ENCODE measurements at regions not wholly inside any gene's neighbourhood (a gene's known extent, or its start where the extent isn't known, plus 50 kb on each side); places are given as distances from the start of the nearest gene placed in this dataset.

DNA sequence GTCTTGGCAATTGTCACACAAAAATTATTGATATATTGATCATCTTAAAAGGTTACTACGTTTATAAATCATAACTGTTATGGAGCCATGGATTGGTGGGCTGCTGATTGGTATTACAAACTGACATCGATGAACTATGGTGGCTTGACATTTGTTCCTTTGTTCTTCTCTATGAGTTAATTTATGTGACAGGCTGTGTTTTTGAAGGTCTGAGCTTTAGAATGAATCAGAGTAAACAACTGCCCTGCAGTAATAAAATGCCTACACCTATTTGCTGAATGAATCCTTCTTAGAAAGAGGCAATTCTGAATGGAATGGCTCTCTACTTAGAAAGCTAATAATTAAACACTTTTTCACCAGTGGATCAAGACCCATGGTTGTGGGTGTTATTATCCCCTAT lies 506.3 kb upstream of the SPTLC3 start:
- no peak for TF ChIP-seq LEF1 (IDR thresholded peaks at IDR 0.05; ENCODE audit: borderline replicate concordance)
- no peak for TF ChIP-seq SUZ12 (IDR thresholded peaks at IDR 0.05)
- TF ChIP-seq, protein P1, sequence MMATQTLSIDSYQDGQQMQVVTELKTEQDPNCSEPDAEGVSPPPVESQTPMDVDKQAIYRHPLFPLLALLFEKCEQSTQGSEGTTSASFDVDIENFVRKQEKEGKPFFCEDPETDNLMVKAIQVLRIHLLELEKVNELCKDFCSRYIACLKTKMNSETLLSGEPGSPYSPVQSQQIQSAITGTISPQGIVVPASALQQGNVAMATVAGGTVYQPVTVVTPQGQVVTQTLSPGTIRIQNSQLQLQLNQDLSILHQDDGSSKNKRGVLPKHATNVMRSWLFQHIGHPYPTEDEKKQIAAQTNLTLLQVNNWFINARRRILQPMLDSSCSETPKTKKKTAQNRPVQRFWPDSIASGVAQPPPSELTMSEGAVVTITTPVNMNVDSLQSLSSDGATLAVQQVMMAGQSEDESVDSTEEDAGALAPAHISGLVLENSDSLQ (IDR thresholded peaks at IDR 0.05): no peak
- TF ChIP-seq TARDBP (IDR thresholded peaks at IDR 0.05): no peak
- no peak for TF ChIP-seq FOXM1 (IDR thresholded peaks at IDR 0.05; ENCODE audit: borderline replicate concordance)
- no peak for TF ChIP-seq ARNT (IDR thresholded peaks at IDR 0.05)
- no peak for TF ChIP-seq L3MBTL2 (conservative IDR thresholded peaks at IDR 0.05)
- TF ChIP-seq ZNF384 (IDR thresholded peaks at IDR 0.05): no peak
- no peak for TF ChIP-seq ELF4 (IDR thresholded peaks at IDR 0.05)
- TF ChIP-seq FOXK2 (IDR thresholded peaks at IDR 0.05): no peak

All from HEK293T (cell line).